Gastroesophageal sphincter (tissue), 4 donors: ENCODE measurements at regions not wholly inside any gene's neighbourhood (a gene's known extent, or its start where the extent isn't known, plus 50 kb on each side); places are given as distances from the start of the nearest gene placed in this dataset.
"Not testable (repeated sequence)": the region's sequence is repeated elsewhere in the genome, so short reads cannot be mapped to it uniquely, and the experiment has no call there.

ENCODE experiments used
- ATAC-seq: fragments of 150-250 bp; one replicate; pipeline ENCODE4 v1.9.1; 2016; ENCODE audit warnings: mild to moderate bottlenecking, moderate library complexity
- H3K27ac ChIP-seq, 4 donors: fragments of 200-600 bp; sonication (generic) in 3 of 4; 1 replicate in 3 of 4; 2 replicates in 1 of 4; pipeline ENCODE4 v1.5.1; 2016 to 2019
- H3K27me3 ChIP-seq: fragments of 200-600 bp; sonication (generic); one replicate; pipeline ENCODE4 v1.5.1; 2019
- H3K36me3 ChIP-seq, 2 donors: fragments of 200-600 bp; sonication (generic); one replicate each; pipeline ENCODE4 v1.5.1; 2019; ENCODE audit warnings: control low read depth in 1 of 2
- H3K4me1 ChIP-seq, 3 donors: fragments of 200-600 bp; sonication (generic); 1 replicate in 2 of 3; 2 replicates in 1 of 3; pipeline ENCODE4 v1.5.1; 2016 to 2019; ENCODE audit warnings: control low read depth in 2 of 3
- H3K4me3 ChIP-seq, 2 donors: fragments of 200-600 bp; sonication (generic); one replicate each; pipeline ENCODE4 v1.5.1; 2019; ENCODE audit warnings: mild to moderate bottlenecking in 1 of 2, moderate library complexity in 1 of 2
- H3K9me3 ChIP-seq, 3 donors: fragments of 200-600 bp; sonication (generic); one replicate each; pipeline ENCODE4 v1.5.1; 2017 to 2019; ENCODE audit warnings: control low read depth in 2 of 3
- EP300 ChIP-seq: sonication (generic); formaldehyde crosslinking; IDR thresholded peaks from one replicate; pipeline ENCODE4 v1.6.1; 2017; ENCODE audit warnings: antibody characterized with exemption, mild to moderate bottlenecking
- POLR2A ChIP-seq, 2 donors: fragments of 450-650 bp; IDR thresholded peaks; one replicate each; pipeline ENCODE4 v1.6.1; 2017; ENCODE audit warnings: antibody characterized with exemption in 2 of 2, mild to moderate bottlenecking in 2 of 2, moderate library complexity in 1 of 2
- POLR2AphosphoS5 ChIP-seq: sonication (generic); formaldehyde crosslinking; IDR thresholded peaks from one replicate; pipeline ENCODE4 v1.6.1; 2017; ENCODE audit warnings: antibody characterized with exemption
- WGBS, 2 donors: methylation state at CpG; one replicate each; pipeline ENCODE4 v1.1.5; 2018; ENCODE audit warnings: low coverage in 1 of 2; 5-methylcytosine and 5-hydroxymethylcytosine counted together
- TF ChIP-seq, protein P1 (sequence below), 4 experiments: fragments of 200-600 bp in 2 of 4; fragments of 450-650 bp in 2 of 4; sonication (generic) in 1 of 4; IDR thresholded peaks; one replicate each; pipeline ENCODE4 v1.5.1; 2017 to 2019; ENCODE audit warnings: antibody characterized with exemption in 4 of 4, mild to moderate bottlenecking in 2 of 4, moderate library complexity in 2 of 4

GRCh38 chr10:28894146-28894545 lies 216.8 kb downstream of the BAMBI start:
- TF ChIP-seq POLR2A (IDR thresholded peaks at IDR 0.05): no peak
- TF ChIP-seq, protein P1, sequence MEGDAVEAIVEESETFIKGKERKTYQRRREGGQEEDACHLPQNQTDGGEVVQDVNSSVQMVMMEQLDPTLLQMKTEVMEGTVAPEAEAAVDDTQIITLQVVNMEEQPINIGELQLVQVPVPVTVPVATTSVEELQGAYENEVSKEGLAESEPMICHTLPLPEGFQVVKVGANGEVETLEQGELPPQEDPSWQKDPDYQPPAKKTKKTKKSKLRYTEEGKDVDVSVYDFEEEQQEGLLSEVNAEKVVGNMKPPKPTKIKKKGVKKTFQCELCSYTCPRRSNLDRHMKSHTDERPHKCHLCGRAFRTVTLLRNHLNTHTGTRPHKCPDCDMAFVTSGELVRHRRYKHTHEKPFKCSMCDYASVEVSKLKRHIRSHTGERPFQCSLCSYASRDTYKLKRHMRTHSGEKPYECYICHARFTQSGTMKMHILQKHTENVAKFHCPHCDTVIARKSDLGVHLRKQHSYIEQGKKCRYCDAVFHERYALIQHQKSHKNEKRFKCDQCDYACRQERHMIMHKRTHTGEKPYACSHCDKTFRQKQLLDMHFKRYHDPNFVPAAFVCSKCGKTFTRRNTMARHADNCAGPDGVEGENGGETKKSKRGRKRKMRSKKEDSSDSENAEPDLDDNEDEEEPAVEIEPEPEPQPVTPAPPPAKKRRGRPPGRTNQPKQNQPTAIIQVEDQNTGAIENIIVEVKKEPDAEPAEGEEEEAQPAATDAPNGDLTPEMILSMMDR (IDR thresholded peaks at IDR 0.05): no peak
- Histone ChIP-seq H3K27me3 (no peaks in the 10 kb centered on the region), H3K27ac (no peak overlapping the region), H3K9me3 (no peaks in the 10 kb centered on the region), H3K36me3 (no peaks in the 10 kb centered on the region), H3K4me3 (no peak overlapping the region), H3K4me1 (no peaks in the 10 kb centered on the region)
- ATAC-seq: no peak
- WGBS, 2 donors: 78 to 92% methylated on average over 2 of the region's 5 CpGs

GRCh38 chr10:28895671-28896070 lies 218.3 kb downstream of the BAMBI start:
- H3K36me3 ChIP-seq, H3K4me3 ChIP-seq, ATAC-seq, H3K27ac ChIP-seq, H3K9me3 ChIP-seq, H3K4me1 ChIP-seq, H3K27me3 ChIP-seq: not testable (repeated sequence)
- WGBS, 2 donors: 89 to 94% methylated on average over 8 to 9 of the region's 15 CpGs

- not testable (repeated sequence) for H3K4me3 ChIP-seq, H3K27me3 ChIP-seq, H3K4me1 ChIP-seq, ATAC-seq, H3K36me3 ChIP-seq, H3K9me3 ChIP-seq, H3K27ac ChIP-seq
- WGBS, 2 donors: 94 to 100% methylated on average over 6 to 7 of the region's 44 CpGs
These were observed 219.6 kb downstream of the BAMBI start for GRCh38 chr10:28896791-28897409.

- Histone ChIP-seq H3K36me3 (no peaks in the 10 kb centered on the region), H3K27ac (no peak overlapping the region), H3K4me1 (no peaks in the 10 kb centered on the region), H3K9me3 (no peaks in the 10 kb centered on the region), H3K27me3 (no peaks in the 10 kb centered on the region), H3K4me3 (no peak overlapping the region)
- TF ChIP-seq EP300 (no peak), POLR2AphosphoS5 (no peak), POLR2A (IDR thresholded peaks at IDR 0.05) (no peak)
- TF ChIP-seq, protein P1 (IDR thresholded peaks at IDR 0.05): no peak
- WGBS, 2 donors: 69 to 73% methylated on average over 9 of the region's 23 CpGs
- no peak for ATAC-seq
These were observed 220.5 kb downstream of the BAMBI start for GRCh38 chr10:28897617-28898464.

GRCh38 chr10:28902215-28902614 lies 224.9 kb downstream of the BAMBI start:
- H3K27me3 ChIP-seq: no peaks in the 10 kb centered on the region
- H3K9me3 ChIP-seq: no peaks in the 10 kb centered on the region
- H3K4me1 ChIP-seq: no peaks in the 10 kb centered on the region
- no peaks in the 10 kb centered on the region for H3K36me3 ChIP-seq
- ATAC-seq: no peak
- 73 to 75% methylated on average over 3 of the region's 3 CpGs for WGBS, 2 donors
- TF ChIP-seq, protein P1 (IDR thresholded peaks at IDR 0.05): no peak
- TF ChIP-seq POLR2AphosphoS5 (no peak), EP300 (no peak), POLR2A (IDR thresholded peaks at IDR 0.05) (no peak)
- no peak overlapping the region for H3K4me3 ChIP-seq
- no peak overlapping the region for H3K27ac ChIP-seq

DNA sequence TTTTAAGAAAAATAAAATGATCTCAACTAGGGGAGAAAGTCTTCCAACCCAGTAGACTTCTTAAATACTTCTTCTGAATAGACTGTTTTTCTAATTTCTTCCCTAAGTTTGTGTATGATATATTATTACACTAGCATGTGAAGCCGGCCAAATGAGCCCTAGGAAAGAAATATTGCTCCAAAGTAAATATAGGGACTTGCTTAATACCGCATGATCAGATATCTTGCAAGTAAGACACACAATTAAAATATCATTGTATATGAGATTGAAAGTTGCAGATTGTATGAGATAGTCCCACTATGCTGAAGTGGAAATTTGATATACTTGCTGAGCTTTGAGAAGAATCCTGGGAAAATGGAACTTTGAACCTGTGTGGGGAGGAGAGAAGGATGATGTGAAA lies 225.7 kb downstream of the BAMBI start:
- ATAC-seq: no peak
- Histone ChIP-seq H3K4me3 (no peak overlapping the region), H3K9me3 (no peaks in the 10 kb centered on the region), H3K27me3 (no peaks in the 10 kb centered on the region), H3K4me1 (no peaks in the 10 kb centered on the region), H3K27ac (no peak overlapping the region), H3K36me3 (no peaks in the 10 kb centered on the region)
- 55 to 63% methylated on average over 2 of the region's 2 CpGs for WGBS, 2 donors
- TF ChIP-seq EP300 (no peak), POLR2A (IDR thresholded peaks at IDR 0.05) (no peak), POLR2AphosphoS5 (no peak)
- TF ChIP-seq, protein P1 (IDR thresholded peaks at IDR 0.05): no peak
